HL-60 (cell line): ENCODE measurements at regions not wholly inside any gene's neighbourhood (a gene's known extent, or its start where the extent isn't known, plus 50 kb on each side); places are given as distances from the start of the nearest gene placed in this dataset.

ENCODE experiments used
- DNase-seq, 2 experiments: peaks; one replicate each; pipeline ENCODE4 v3.0.0-alpha.2; 2010 to 2020; ENCODE audit warnings: low read depth in 1 of 2, low spot score in 1 of 2
- H3K27ac ChIP-seq: fragments of 250-450 bp; sonication (Bioruptor Pico); replicated peaks from 2 replicates; pipeline ENCODE4 v1.5.1; 2020; ENCODE audit warnings: mild to moderate bottlenecking, moderate library complexity
- H3K27me3 ChIP-seq: fragments of 250-450 bp; sonication (Bioruptor Pico); 2 replicates; pipeline ENCODE4 v1.5.1; 2021; ENCODE audit warnings: mild to moderate bottlenecking, moderate library complexity; ENCODE audit not compliant: insufficient read depth, poor library complexity, severe bottlenecking
- H3K4me3 ChIP-seq: replicated peaks from 2 replicates; pipeline ENCODE4 v1.5.1; 2011; ENCODE audit warnings: mild to moderate bottlenecking, control low read depth, low read length; ENCODE audit not compliant: insufficient read depth
- GABPA ChIP-seq: IDR thresholded peaks from 2 replicates; pipeline ENCODE4 v1.6.1; 2012; ENCODE audit warnings: low read depth
- POLR2AphosphoS5 ChIP-seq: IDR thresholded peaks from 2 replicates; pipeline ENCODE4 v1.6.1; 2012; ENCODE audit warnings: low read depth
- SPI1 ChIP-seq: IDR thresholded peaks from 2 replicates; pipeline ENCODE4 v1.6.1; 2012; ENCODE audit warnings: low read depth, mild to moderate bottlenecking, borderline replicate concordance
- TF ChIP-seq, protein P1 (sequence below): IDR thresholded peaks from one replicate; pipeline ENCODE4 v1.5.1; 2011; ENCODE audit warnings: low read length, control low read depth, inconsistent platforms; ENCODE audit not compliant: insufficient read depth
- TF ChIP-seq, protein P2 (sequence below): IDR thresholded peaks from 2 replicates; pipeline ENCODE4 v1.6.1; 2012; ENCODE audit warnings: low read depth; ENCODE audit not compliant: insufficient replicate concordance

DNA sequence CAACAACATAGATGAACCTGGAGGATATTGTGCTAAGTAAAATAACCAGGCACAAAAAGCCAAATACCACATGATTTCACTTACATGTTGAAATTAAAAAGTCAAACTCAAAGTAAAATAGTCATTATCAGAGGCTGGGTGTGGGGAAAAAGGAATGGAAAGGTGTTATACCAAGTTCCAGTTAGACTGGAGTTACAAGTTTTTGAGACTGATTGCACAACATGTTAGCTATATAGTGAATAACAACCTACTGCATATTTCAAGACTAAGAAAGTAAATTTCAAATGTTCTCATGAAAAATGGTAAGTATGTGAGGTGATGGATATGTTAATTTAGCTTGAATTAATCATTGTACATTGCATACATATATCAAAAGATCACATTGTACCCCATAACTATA, 116.8 kb upstream of the HNMT start:
- DNase-seq = no peak
- TF ChIP-seq GABPA (no peak), POLR2AphosphoS5 (no peak), SPI1 (no peak)
- TF ChIP-seq, protein P1, sequence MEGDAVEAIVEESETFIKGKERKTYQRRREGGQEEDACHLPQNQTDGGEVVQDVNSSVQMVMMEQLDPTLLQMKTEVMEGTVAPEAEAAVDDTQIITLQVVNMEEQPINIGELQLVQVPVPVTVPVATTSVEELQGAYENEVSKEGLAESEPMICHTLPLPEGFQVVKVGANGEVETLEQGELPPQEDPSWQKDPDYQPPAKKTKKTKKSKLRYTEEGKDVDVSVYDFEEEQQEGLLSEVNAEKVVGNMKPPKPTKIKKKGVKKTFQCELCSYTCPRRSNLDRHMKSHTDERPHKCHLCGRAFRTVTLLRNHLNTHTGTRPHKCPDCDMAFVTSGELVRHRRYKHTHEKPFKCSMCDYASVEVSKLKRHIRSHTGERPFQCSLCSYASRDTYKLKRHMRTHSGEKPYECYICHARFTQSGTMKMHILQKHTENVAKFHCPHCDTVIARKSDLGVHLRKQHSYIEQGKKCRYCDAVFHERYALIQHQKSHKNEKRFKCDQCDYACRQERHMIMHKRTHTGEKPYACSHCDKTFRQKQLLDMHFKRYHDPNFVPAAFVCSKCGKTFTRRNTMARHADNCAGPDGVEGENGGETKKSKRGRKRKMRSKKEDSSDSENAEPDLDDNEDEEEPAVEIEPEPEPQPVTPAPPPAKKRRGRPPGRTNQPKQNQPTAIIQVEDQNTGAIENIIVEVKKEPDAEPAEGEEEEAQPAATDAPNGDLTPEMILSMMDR = no peak
- TF ChIP-seq, protein P2, sequence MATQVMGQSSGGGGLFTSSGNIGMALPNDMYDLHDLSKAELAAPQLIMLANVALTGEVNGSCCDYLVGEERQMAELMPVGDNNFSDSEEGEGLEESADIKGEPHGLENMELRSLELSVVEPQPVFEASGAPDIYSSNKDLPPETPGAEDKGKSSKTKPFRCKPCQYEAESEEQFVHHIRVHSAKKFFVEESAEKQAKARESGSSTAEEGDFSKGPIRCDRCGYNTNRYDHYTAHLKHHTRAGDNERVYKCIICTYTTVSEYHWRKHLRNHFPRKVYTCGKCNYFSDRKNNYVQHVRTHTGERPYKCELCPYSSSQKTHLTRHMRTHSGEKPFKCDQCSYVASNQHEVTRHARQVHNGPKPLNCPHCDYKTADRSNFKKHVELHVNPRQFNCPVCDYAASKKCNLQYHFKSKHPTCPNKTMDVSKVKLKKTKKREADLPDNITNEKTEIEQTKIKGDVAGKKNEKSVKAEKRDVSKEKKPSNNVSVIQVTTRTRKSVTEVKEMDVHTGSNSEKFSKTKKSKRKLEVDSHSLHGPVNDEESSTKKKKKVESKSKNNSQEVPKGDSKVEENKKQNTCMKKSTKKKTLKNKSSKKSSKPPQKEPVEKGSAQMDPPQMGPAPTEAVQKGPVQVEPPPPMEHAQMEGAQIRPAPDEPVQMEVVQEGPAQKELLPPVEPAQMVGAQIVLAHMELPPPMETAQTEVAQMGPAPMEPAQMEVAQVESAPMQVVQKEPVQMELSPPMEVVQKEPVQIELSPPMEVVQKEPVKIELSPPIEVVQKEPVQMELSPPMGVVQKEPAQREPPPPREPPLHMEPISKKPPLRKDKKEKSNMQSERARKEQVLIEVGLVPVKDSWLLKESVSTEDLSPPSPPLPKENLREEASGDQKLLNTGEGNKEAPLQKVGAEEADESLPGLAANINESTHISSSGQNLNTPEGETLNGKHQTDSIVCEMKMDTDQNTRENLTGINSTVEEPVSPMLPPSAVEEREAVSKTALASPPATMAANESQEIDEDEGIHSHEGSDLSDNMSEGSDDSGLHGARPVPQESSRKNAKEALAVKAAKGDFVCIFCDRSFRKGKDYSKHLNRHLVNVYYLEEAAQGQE = no peak
- Histone ChIP-seq H3K27me3 (no peaks in the 10 kb centered on the region), H3K4me3 (no peak overlapping the region), H3K27ac (no peak overlapping the region)

DNA sequence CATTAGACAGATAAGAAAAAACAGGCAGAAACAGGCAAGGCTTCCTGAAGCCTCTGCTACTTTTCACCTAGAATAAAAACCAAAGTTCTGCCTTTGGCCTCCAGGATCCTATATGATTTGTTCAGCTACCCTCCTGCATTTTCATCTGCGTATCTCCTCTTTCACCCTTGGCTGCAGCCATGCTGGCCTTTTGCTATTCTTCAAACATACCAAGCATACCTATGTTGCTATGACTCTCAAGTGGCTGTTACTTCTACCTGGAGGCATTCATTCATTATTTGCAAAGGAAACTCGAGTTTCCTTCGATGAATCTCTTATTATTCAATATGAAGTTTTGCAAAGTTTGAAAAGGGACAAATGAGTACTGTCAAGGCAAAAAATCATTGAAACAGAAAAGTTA, 106.4 kb upstream of the HNMT start:
- no peak overlapping the region for H3K4me3 ChIP-seq
- TF ChIP-seq POLR2AphosphoS5 (no peak), GABPA (no peak), SPI1 (no peak)
- TF ChIP-seq, protein P1 = no peak
- TF ChIP-seq, protein P2 = no peak
- DNase-seq = no peak

DNA sequence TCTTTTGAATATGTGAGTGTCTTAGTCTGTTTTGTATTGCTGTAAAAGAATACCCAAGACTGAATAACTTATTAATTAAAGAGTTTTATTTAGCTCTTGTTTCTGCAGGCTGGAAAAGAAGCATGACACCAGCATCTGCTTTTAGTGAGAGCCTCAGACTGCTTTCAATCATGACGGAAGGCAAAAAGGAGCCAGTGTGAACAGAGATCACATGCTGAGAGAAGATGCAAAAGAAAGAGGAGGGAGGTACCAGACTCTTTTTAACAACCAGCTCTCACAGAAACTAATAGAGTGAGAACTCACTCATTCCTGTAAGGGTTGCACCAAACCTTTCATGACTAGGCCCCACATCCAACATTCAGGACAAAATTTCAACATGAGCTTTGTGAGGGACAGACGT, 101.6 kb upstream of the HNMT start:
- DNase-seq = no peak
- no peak overlapping the region for H3K4me3 ChIP-seq
- H3K27ac ChIP-seq = no peak overlapping the region
- no peak for TF ChIP-seq GABPA
- TF ChIP-seq, protein P1 = no peak
- TF ChIP-seq, protein P2 = no peak
- no peak for TF ChIP-seq SPI1
- no peak for TF ChIP-seq POLR2AphosphoS5
- no peaks in the 10 kb centered on the region for H3K27me3 ChIP-seq

More for the DNA sequence above, 106.4 kb upstream of the HNMT start:
- H3K27ac ChIP-seq = no peak overlapping the region
- peaks cover 3% of the 10 kb centered on the region for H3K27me3 ChIP-seq
